ENCODE measurements at regions not wholly inside any gene's neighbourhood (a gene's known extent, or its start where the extent isn't known, plus 50 kb on each side); places are given as distances from the start of the nearest gene placed in this dataset.
"Not testable (repeated sequence)": the region's sequence is repeated elsewhere in the genome, so short reads cannot be mapped to it uniquely, and the experiment has no call there.

DNA sequence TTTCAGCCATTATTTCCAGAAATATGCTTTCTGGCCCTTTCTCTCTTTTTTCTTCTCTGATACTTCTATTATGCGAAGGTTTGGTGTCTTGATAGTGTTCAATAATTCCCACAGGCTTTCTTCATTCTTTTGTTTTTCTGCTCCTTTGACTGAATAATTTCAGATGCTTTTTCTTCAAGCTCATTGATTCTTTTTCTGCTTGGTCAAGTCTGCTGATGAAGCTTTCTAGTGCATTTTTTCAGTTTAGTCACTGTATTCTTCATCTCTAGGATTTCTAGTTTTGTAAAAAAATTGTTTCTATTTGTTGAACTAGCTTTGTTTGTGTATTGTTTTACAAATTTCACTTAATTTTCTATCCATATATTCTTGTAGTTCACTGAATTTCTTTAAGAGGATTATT lies 304.0 kb upstream of the TARS1 start:
- H2AK5ac ChIP-seq (ENCODE audit: low read length): no peak overlapping the region
- no peak overlapping the region for H3K4me2 ChIP-seq (ENCODE audit: low read length)
- no CpG with 5 or more reads among the region's 1 CpG for WGBS (ENCODE audit: extremely low coverage, insufficient coverage, insufficient read length)
- no peak overlapping the region for H4K8ac ChIP-seq (ENCODE audit: low read depth, low read length)
- no peak overlapping the region for H3K4me3 ChIP-seq (ENCODE audit: low read depth, low read length)
- no peaks in the 10 kb centered on the region for H3K4me1 ChIP-seq (ENCODE audit: control insufficient read depth in 1 of 2, insufficient read depth in 2 of 2, low read length in 2 of 2)
- H4K12ac ChIP-seq (ENCODE audit: low read depth, low read length): no peak overlapping the region
- no peak overlapping the region for H2BK5ac ChIP-seq (ENCODE audit: low read depth, low read length, poor library complexity)
- H3K27ac ChIP-seq (ENCODE audit: low read depth, low read length): no peak overlapping the region
- no peak overlapping the region for H3K4ac ChIP-seq (ENCODE audit: low read depth, low read length)
- no peaks in the 10 kb centered on the region for H3K9me3 ChIP-seq (ENCODE audit: insufficient read depth, low read depth, low read length)
- no peak overlapping the region for H4K91ac ChIP-seq (ENCODE audit: low read depth, low read length)
- H3K27me3 ChIP-seq (ENCODE audit: insufficient read depth, low read length): no peaks in the 10 kb centered on the region
- H3K9ac ChIP-seq (ENCODE audit: low read length): no peak overlapping the region
- H3K23ac ChIP-seq (ENCODE audit: low read length): no peak overlapping the region
- H2AFZ ChIP-seq (ENCODE audit: insufficient read depth, low read length, poor library complexity): no peak overlapping the region
- H2BK12ac ChIP-seq (ENCODE audit: low read length): no peak overlapping the region
- H3K18ac ChIP-seq (ENCODE audit: low read length): no peak overlapping the region
- H3K79me2 ChIP-seq (ENCODE audit: control insufficient read depth, insufficient read depth, low read length, poor library complexity): no peaks in the 10 kb centered on the region
- H2BK120ac ChIP-seq (ENCODE audit: insufficient read depth, low read length, poor library complexity): no peak overlapping the region
- no peaks in the 10 kb centered on the region for H3K36me3 ChIP-seq (ENCODE audit: control insufficient read depth in 1 of 2, insufficient read depth in 2 of 2, low read length in 2 of 2)
- H3K79me1 ChIP-seq (ENCODE audit: low read length): no peaks in the 10 kb centered on the region
- DNase-seq: no peak
- no peak overlapping the region for H3K14ac ChIP-seq (ENCODE audit: low read length)

DNA sequence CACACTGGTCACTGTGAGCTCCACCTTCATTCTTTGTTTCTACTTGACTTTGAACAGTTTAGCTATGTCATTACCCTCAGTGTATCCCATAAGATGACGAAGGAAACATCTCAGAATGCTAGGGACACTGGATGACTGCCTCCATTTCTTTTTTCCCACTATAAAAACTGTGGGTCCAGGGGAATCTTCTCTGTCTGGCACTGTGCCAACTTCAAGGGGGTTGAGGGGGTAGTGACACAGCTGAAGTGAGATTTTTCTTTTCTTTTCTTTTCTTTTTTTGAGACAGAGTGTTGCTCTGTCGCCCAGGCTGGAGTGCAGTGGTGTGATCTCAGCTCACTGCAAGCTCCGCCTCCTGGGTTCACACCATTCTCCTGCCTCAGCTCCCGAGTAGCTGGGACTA lies 302.6 kb upstream of the TARS1 start:
- not testable (repeated sequence) for H3K27ac ChIP-seq (ENCODE audit: low read depth, low read length); H3K4me2 ChIP-seq (ENCODE audit: low read length)
- WGBS (ENCODE audit: extremely low coverage, insufficient coverage, insufficient read length): no CpG with 5 or more reads among the region's 4 CpGs

DNA sequence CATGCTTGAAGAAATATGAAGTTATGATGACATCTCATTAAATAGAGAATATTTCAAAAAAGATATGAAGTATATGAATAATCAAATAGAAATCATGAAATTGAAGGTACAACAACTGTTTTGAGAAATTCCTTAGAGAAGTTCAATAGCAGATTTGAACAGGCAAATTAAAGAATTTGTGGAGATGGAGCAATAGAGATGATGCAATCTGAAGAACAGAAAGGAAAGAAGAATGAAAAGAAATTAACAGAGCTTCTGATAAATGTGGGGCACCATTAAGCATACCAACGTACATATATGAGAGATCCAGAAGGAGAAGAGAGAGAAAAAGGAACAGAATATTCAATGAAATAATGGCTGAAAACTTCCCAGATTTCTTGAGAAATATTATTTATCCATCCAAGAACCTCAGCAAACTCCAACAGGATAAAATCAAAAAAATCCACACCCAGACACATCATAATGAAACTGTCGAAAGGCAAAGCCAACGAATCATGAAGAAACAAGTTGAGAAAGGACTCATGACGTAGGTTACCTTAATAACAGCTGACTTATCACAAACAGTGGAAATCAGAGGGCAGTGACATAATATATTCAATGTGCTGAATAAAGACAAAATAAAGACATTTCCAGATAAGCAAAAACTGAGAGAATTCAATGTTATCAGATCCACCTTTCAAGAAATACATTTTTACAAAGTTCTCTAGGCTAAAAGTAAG lies 297.2 kb upstream of the TARS1 start:
- H2AFZ ChIP-seq (ENCODE audit: insufficient read depth, low read length, poor library complexity): no peak overlapping the region
- DNase-seq: no peak
- H3K4me1 ChIP-seq (ENCODE audit: control insufficient read depth in 1 of 2, insufficient read depth in 2 of 2, low read length in 2 of 2): no peaks in the 10 kb centered on the region
- no peak overlapping the region for H4K8ac ChIP-seq (ENCODE audit: low read depth, low read length)
- H3K27ac ChIP-seq (ENCODE audit: low read depth, low read length): no peak overlapping the region
- no peak overlapping the region for H2AK5ac ChIP-seq (ENCODE audit: low read length)
- H2BK12ac ChIP-seq (ENCODE audit: low read length): no peak overlapping the region
- H4K91ac ChIP-seq (ENCODE audit: low read depth, low read length): no peak overlapping the region
- no peak overlapping the region for H2BK5ac ChIP-seq (ENCODE audit: low read depth, low read length, poor library complexity)
- H4K12ac ChIP-seq (ENCODE audit: low read depth, low read length): no peak overlapping the region
- H3K4me3 ChIP-seq (ENCODE audit: low read depth, low read length): no peak overlapping the region
- no peak overlapping the region for H3K23ac ChIP-seq (ENCODE audit: low read length)
- no peaks in the 10 kb centered on the region for H3K79me2 ChIP-seq (ENCODE audit: control insufficient read depth, insufficient read depth, low read length, poor library complexity)
- H3K9ac ChIP-seq (ENCODE audit: low read length): no peak overlapping the region
- H3K4ac ChIP-seq (ENCODE audit: low read depth, low read length): no peak overlapping the region
- no peaks in the 10 kb centered on the region for H3K79me1 ChIP-seq (ENCODE audit: low read length)
- no CpG with 5 or more reads among the region's 4 CpGs for WGBS (ENCODE audit: extremely low coverage, insufficient coverage, insufficient read length)
- no peaks in the 10 kb centered on the region for H3K9me3 ChIP-seq (ENCODE audit: insufficient read depth, low read depth, low read length)
- no peak overlapping the region for H3K18ac ChIP-seq (ENCODE audit: low read length)
- H3K36me3 ChIP-seq (ENCODE audit: control insufficient read depth in 1 of 2, insufficient read depth in 2 of 2, low read length in 2 of 2): no peaks in the 10 kb centered on the region
- H3K4me2 ChIP-seq (ENCODE audit: low read length): no peak overlapping the region
- no peak overlapping the region for H2BK120ac ChIP-seq (ENCODE audit: insufficient read depth, low read length, poor library complexity)
- H3K27me3 ChIP-seq (ENCODE audit: insufficient read depth, low read length): no peaks in the 10 kb centered on the region
- H3K14ac ChIP-seq (ENCODE audit: low read length): no peak overlapping the region

More for the DNA sequence above, 302.6 kb upstream of the TARS1 start:
- H2AK5ac ChIP-seq (ENCODE audit: low read length); H3K79me1 ChIP-seq (ENCODE audit: low read length); H3K36me3 ChIP-seq (ENCODE audit: control insufficient read depth in 1 of 2, insufficient read depth in 2 of 2, low read length in 2 of 2); H2AFZ ChIP-seq (ENCODE audit: insufficient read depth, low read length, poor library complexity); H3K4ac ChIP-seq (ENCODE audit: low read depth, low read length); H3K27me3 ChIP-seq (ENCODE audit: insufficient read depth, low read length); H4K12ac ChIP-seq (ENCODE audit: low read depth, low read length); H3K4me1 ChIP-seq (ENCODE audit: control insufficient read depth in 1 of 2, insufficient read depth in 2 of 2, low read length in 2 of 2); H4K8ac ChIP-seq (ENCODE audit: low read depth, low read length); H3K9me3 ChIP-seq (ENCODE audit: insufficient read depth, low read depth, low read length); H2BK12ac ChIP-seq (ENCODE audit: low read length); H3K18ac ChIP-seq (ENCODE audit: low read length); H3K79me2 ChIP-seq (ENCODE audit: control insufficient read depth, insufficient read depth, low read length, poor library complexity); H3K23ac ChIP-seq (ENCODE audit: low read length); H4K91ac ChIP-seq (ENCODE audit: low read depth, low read length); H3K9ac ChIP-seq (ENCODE audit: low read length); H2BK5ac ChIP-seq (ENCODE audit: low read depth, low read length, poor library complexity); H3K4me3 ChIP-seq (ENCODE audit: low read depth, low read length); H3K14ac ChIP-seq (ENCODE audit: low read length); DNase-seq; H2BK120ac ChIP-seq (ENCODE audit: insufficient read depth, low read length, poor library complexity): not testable (repeated sequence)

DNA sequence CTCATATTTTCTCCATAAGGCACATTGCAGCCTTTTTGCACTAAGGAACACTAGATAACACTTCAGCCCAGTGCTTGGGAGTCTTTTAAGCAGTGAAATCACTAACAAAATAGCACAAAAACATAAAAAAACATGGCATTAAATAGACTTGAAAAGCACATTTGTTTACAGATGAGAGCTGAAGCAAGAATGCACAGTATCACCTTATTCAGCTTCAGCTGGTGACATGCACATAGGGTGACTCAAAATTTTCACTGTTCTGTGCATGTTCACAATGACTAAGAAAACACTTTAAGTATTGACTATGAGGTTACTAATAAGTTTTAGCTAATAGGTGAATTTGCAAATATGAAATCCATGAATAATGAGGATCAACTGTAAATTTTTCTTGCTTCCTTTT lies 293.9 kb upstream of the TARS1 start:
- Histone ChIP-seq H3K9me3 (ENCODE audit: insufficient read depth, low read depth, low read length) (no peaks in the 10 kb centered on the region), H2BK5ac (ENCODE audit: low read depth, low read length, poor library complexity) (no peak overlapping the region), H3K4me2 (ENCODE audit: low read length) (no peak overlapping the region), H2BK12ac (ENCODE audit: low read length) (no peak overlapping the region), H3K23ac (ENCODE audit: low read length) (no peak overlapping the region), H3K4ac (ENCODE audit: low read depth, low read length) (no peak overlapping the region), H3K36me3 (ENCODE audit: control insufficient read depth in 1 of 2, insufficient read depth in 2 of 2, low read length in 2 of 2) (no peaks in the 10 kb centered on the region), H3K27me3 (ENCODE audit: insufficient read depth, low read length) (no peaks in the 10 kb centered on the region), H3K4me1 (ENCODE audit: control insufficient read depth in 1 of 2, insufficient read depth in 2 of 2, low read length in 2 of 2) (no peaks in the 10 kb centered on the region), H4K91ac (ENCODE audit: low read depth, low read length) (no peak overlapping the region), H3K4me3 (ENCODE audit: low read depth, low read length) (no peak overlapping the region), H3K9ac (ENCODE audit: low read length) (no peak overlapping the region), H4K8ac (ENCODE audit: low read depth, low read length) (no peak overlapping the region), H4K12ac (ENCODE audit: low read depth, low read length) (no peak overlapping the region), H3K18ac (ENCODE audit: low read length) (no peak overlapping the region), H3K79me1 (ENCODE audit: low read length) (no peaks in the 10 kb centered on the region), H3K79me2 (ENCODE audit: control insufficient read depth, insufficient read depth, low read length, poor library complexity) (no peaks in the 10 kb centered on the region), H2AFZ (ENCODE audit: insufficient read depth, low read length, poor library complexity) (no peak overlapping the region), H2BK120ac (ENCODE audit: insufficient read depth, low read length, poor library complexity) (no peak overlapping the region), H3K14ac (ENCODE audit: low read length) (no peak overlapping the region), H2AK5ac (ENCODE audit: low read length) (no peak overlapping the region), H3K27ac (ENCODE audit: low read depth, low read length) (no peak overlapping the region)
- DNase-seq: no peak
